GM18951 (cell line): ENCODE measurements at regions not wholly inside any gene's neighbourhood (a gene's known extent, or its start where the extent isn't known, plus 50 kb on each side); places are given as distances from the start of the nearest gene placed in this dataset.
"Not testable (repeated sequence)": the region's sequence is repeated elsewhere in the genome, so short reads cannot be mapped to it uniquely, and the experiment has no call there.

Experiments used
- POLR2A ChIP-seq: IDR thresholded peaks from 4 replicates; pipeline ENCODE4 v1.6.1; 2011; ENCODE audit warnings: mild to moderate bottlenecking; ENCODE audit not compliant: insufficient read length, insufficient read depth; ENCODE audit errors: extremely low read depth
- in situ Hi-C: fragments of 300-500 bp; cut with MboI; formaldehyde crosslinking; loops from one replicate; pipeline ENCODE4 v1.12.0; 2022; ENCODE audit warnings: low sequenced_read_pairs, mixed read lengths, inconsistent platforms; ENCODE audit not compliant: unreplicated experiment

- TF ChIP-seq POLR2A, result no peak
- in situ Hi-C loops, result no loop called here
Observed at GRCh38 chr3:69688400-69688799, 50.9 kb upstream of the MITF start.

GRCh38 chr3:69687641-69688040 lies 51.6 kb upstream of the MITF start:
- in situ Hi-C loops, result no loop called here
- no peak for TF ChIP-seq POLR2A

- in situ Hi-C loops, result no loop called here
- TF ChIP-seq POLR2A, result no peak
Observed at GRCh38 chr3:69686056-69686455, 53.2 kb upstream of the MITF start.

- in situ Hi-C loops, result no loop called here
- TF ChIP-seq POLR2A, result no peak
Observed at GRCh38 chr3:69684309-69684961, 54.8 kb upstream of the MITF start.

- no peak for TF ChIP-seq POLR2A
- in situ Hi-C loops, result no loop called here
Observed at GRCh38 chr3:69683082-69683806, 56.0 kb upstream of the MITF start.

GRCh38 chr3:69677456-69677855 lies 61.8 kb upstream of the MITF start:
- in situ Hi-C loops, result not testable (repeated sequence)

GRCh38 chr3:69675786-69676530 lies 63.3 kb upstream of the MITF start:
- no peak for TF ChIP-seq POLR2A
- in situ Hi-C loops, result no loop called here

GRCh38 chr3:69674752-69675151 lies 64.5 kb upstream of the MITF start:
- no peak for TF ChIP-seq POLR2A
- in situ Hi-C loops, result loop anchor here (25.0 kb wide), 2 partner anchors 362 to 512 kb away; no protein-coding TSS in a partner anchor

- in situ Hi-C loops, result loop anchor here (25.0 kb wide), 2 partner anchors 359 to 509 kb away; no protein-coding TSS in a partner anchor
- no peak for TF ChIP-seq POLR2A
Observed at GRCh38 chr3:69671082-69671952, 67.9 kb upstream of the MITF start.

GRCh38 chr3:69669070-69669469 lies 70.2 kb upstream of the MITF start:
- no peak for TF ChIP-seq POLR2A
- in situ Hi-C loops, result loop anchor here (25.0 kb wide), 2 partner anchors 357 to 507 kb away; no protein-coding TSS in a partner anchor

- TF ChIP-seq POLR2A, result no peak
- in situ Hi-C loops, result loop anchor here (25.0 kb wide), 2 partner anchors 353 to 503 kb away; no protein-coding TSS in a partner anchor
Observed at GRCh38 chr3:69665026-69665737, 74.1 kb upstream of the MITF start.

GRCh38 chr3:69660631-69661030 lies 78.6 kb upstream of the MITF start:
- no peak for TF ChIP-seq POLR2A
- in situ Hi-C loops, result loop anchor here (25.0 kb wide), 2 partner anchors 348 to 498 kb away; no protein-coding TSS in a partner anchor
